NCI-H1417 treated with DMSO at 0.1 percent for 48 hours (cell line): ENCODE measurements at regions not wholly inside any gene's neighbourhood (a gene's known extent, or its start where the extent isn't known, plus 50 kb on each side); places are given as distances from the start of the nearest gene placed in this dataset.

Source experiments
- DNase-seq: peaks from one replicate; lab custom pipeline; 2025; lab: John Stamatoyannopoulos, UW

DNA sequence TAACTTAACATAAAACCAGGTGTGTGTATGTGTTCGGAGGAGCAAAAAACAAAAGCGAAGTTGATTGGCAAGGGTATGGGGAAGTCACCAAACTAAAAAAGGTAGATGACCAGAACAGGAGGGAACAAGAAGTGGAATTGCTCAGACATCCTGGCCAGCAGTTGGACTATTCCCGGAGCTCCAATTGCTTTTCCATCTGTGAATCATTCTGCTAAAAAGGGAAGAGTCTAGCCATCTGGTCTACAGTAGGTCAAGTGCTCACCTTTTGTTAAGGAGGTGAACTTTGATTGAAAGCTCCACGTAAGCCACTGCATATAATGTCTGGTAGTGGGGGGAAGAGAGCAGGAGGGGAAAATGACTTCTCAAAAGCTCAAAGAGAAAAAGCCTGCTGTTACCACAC is 50.0 kb upstream of the BET1 start:
- no peak for DNase-seq

GRCh38 chr7:94055963-94056362 is 51.8 kb upstream of the BET1 start:
- no peak for DNase-seq

DNA sequence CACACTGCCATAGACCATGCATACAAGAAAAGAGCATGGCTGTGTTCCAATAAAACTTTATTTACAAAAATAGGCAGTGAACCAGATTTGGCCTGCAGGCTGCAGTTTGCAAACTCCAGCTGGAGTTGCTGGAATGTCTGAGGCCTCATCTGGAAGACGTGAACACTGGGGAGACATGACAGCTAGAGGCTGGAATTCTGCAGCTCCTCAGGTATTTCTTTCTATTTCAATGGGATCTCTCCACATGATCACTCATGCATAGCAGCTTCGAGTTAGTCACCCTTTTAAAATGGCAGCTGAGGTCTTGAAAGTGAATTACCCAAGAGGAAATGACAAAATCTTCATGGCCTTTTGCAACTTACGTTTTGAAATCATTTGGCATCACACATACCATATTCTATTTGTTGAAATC is 52.6 kb upstream of the BET1 start:
- no peak for DNase-seq

- DNase-seq = no peak
Measured at GRCh38 chr7:94057955-94058354, 53.8 kb upstream of the BET1 start.

- DNase-seq = no peak
Measured at GRCh38 chr7:94059746-94060145, 55.6 kb upstream of the BET1 start.

DNA sequence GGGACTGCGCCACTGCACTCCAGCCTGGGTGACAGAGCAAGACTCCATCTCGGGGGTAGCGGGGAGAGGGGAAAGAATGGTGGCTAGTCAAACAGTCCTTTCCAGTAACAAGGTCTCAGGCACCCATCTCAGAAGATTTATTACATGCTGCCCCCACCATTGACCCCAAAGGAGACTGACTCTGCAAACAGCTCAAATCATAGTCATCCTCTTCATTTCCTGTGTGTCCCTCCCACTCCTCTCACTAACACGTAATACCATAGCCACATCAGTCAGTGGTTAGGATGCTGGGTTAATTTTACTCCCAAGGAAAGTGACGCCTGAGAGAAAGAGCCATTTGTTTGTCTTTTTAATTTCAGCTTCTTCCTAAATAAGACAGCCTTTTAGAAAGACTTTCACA is 56.6 kb upstream of the BET1 start:
- no peak for DNase-seq

- DNase-seq = no peak
Measured at GRCh38 chr7:94061326-94061725, 57.2 kb upstream of the BET1 start.

DNA sequence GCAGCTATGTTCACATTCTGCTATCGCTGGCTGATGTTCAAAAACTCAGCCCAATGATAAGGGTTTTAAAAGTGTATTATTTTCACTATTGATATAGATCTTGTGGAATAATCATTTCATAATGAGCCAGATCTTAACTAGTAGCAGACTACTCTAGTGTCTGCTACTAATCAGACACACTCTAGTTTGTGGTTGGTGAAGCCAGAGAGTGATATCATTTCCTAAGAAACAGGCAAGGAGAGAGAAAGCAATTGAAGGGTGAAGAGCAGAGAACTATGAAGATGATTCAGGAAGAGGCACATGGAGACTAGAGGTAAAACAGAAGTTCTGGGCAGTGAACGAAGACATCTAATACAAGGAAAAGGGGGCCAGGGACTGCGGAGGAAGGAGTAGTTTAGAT is 58.2 kb upstream of the BET1 start:
- DNase-seq = no peak

GRCh38 chr7:94064541-94065191 is 60.5 kb upstream of the BET1 start:
- no peak for DNase-seq

DNA sequence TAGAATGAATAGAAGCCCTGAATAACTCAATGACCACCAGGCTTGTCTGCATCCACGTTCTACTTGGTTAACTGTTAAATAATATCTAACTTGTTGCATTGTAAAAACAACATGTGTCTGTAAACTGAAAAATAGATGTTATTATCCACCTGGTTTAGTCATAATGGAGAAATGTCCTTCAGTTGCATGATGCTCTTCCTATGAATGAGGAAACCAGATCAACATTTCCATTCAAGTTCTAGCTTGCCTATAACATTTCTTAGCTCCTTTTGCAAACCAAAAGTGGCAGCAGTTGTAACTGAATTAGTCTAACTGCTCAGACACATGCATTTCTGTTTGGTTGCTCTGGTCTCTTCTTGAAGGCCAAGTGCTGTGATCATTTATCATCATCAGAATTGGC is 62.9 kb upstream of the BET1 start:
- no peak for DNase-seq

- no peak for DNase-seq
Measured at GRCh38 chr7:94067506-94067905, 63.4 kb upstream of the BET1 start.

- no peak for DNase-seq
Measured at GRCh38 chr7:94069162-94069739, 65.1 kb upstream of the BET1 start.

DNA sequence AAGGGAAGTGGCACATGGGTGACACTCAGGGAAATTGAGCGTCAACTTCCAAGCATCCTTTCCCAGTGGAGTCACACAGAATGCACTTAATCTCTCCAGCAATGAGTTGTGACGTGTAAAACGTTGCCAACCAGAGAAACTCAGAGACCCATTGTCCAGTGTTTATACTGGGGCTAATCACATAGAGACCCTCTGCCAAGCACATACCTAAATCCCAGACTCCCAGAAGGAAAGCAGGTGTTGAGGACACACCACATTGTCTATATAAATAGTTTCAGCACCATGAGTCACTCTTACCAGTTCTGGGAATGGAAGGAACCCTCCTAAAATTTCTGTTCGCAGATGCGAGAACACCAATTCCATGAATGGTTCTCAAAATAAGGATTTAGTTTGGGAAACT is 76.4 kb upstream of the BET1 start:
- no peak for DNase-seq

DNA sequence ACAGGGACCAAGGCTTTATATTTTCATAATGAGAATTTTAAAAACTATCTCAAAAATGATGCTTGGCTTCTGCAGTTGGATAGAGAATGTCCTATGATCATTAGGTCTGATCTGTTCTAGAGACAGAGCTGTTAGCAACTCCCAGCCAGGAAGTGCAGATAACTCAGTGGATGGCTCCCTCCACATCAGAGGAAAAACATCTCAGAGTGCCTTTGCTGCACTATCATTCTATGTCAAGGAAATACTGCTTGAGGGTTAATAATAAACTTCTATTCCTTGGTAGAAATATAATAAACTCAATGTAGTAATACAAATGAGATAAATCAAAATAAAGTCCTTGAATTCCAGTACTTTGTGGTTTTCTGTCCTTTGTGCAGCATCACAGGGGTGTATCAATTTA is 78.0 kb upstream of the BET1 start:
- no peak for DNase-seq

GRCh38 chr7:94087664-94088352 is 83.7 kb upstream of the BET1 start:
- no peak for DNase-seq

DNA sequence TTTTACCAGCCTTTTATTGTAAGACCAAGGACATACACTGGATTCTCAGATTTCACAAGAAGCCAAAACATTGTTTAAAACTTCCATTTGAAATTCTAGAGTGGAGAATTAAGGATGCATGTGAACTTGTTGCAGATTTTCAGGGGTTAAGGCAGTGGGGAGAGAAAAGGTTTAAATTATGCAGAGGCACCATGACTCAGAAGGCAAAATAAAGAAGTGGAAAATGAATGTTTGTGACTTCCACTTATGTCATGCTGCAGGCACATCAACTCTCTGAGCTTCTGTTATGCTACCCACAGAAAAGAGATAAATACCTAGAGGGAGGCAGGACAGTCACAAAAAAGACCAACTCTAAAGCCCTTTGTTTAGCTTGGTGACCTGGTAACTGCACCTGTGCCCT is 84.4 kb upstream of the BET1 start:
- DNase-seq = no peak

DNA sequence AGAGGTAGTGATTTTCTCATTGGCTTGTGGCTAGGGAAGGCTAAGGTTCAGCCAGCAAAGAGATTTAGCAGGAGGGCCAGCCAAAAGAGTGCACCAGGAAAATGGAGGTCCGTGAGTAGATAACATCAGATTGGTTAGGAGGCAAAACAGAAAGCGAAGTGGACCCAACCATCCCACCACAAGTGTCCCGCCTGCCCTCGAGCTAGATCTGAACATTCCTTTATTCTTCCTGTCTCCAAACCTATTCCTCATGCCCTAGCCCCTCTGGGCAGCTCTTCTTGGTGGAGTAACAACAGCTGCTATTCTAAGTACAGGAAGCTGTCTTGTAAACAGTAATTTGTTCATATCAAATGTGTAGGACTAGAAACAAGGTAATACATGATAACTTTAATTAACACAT is 85.7 kb upstream of the BET1 start:
- DNase-seq = no peak

- DNase-seq = no peak
Measured at GRCh38 chr7:94092980-94093379, 88.8 kb upstream of the BET1 start.

DNA sequence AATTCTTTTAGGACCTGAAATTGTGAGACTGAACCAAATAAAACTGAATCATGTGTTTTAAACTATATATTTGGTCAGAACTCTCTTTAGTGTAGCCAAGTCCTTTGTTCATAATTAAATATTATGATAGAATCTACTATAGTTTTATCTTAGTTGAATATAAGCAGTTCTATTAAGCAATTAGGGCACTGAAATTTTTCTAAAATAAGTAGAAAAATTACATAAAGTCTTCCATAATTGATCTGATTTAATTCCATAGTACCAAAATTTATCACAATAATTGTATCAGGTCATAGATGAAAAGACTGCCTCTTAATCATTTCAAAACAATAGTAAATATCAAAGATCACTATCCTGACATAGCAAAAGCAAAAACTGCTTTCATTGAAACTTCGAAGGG is 90.1 kb upstream of the BET1 start:
- no peak for DNase-seq

- DNase-seq = no peak
Measured at GRCh38 chr7:94095316-94096009, 91.3 kb upstream of the BET1 start.

GRCh38 chr7:94099679-94100078 is 95.5 kb upstream of the BET1 start:
- DNase-seq = no peak

DNA sequence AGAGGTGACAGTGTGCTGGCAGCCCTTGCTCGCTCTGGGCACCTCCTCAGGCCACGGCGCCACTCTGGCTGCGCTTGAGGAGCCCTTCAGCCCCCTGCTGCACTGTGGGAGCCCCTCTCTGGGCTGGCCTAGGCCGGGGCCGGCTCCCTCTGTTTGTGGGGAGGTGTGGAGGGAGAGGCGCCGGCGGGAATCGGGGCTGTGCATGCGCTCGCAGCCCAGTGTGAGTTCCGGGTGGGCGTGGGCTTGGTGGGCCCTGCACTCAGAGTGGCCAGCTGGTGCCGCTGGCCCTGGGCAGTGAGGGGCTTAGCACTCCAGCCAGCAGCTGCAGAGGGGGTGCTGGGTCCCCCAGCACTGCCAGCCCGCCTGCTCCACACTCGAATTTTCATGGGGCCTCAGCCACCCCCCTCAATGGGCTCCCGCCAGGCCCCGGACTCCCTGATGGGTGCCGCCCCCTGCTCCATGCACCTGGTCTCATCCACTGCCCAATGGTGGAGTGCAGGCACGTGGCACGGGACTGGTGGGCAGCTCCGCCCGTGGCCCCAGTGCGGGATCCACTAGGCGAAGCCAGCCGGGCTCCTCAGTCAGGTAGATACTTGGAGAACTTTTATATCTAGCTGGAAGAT is 96.7 kb upstream of the BET1 start:
- DNase-seq = no peak

DNA sequence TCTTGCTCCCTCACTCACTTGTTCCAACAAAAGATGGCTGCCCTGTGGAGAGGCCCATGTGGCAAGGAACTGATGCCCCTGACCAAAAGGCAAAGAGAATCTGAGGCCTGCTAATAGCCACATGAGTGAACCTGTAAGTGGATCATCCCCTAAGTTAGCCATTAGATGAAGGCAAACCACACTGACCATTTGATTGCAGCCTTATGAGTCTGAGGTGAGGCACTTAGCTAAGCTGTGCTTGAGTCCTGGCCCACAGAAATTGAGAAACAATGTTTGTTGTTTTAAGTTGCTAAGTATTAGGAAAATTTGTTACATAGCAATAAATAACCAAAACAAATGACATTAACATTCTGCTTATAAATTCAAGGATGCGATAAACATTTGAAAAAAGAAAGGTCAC is 100.1 kb upstream of the BET1 start:
- no peak for DNase-seq
